ENCODE measurements at regions not wholly inside any gene's neighbourhood (a gene's known extent, or its start where the extent isn't known, plus 50 kb on each side); places are given as distances from the start of the nearest gene placed in this dataset.

DNA sequence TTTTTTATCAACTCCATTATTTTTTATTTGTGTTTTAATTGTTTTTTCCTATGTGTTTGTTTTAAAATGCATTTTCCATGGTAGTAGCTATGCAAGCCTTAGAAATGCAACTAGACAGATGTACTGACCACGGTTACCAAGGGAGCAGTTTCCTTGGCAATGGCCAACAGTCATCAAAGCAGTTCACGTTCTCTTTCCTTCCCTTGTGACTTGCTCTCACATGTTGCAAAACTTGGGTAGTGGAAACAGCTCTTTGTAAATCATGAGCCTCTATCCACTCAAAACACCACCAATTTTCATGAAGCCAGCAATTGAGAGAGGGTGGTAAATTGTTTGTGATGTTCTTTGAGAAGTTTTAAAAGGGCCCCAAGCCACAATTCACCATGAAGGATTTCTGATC lies 499.4 kb upstream of the MDFIC2 start:
- DNase-seq (ENCODE audit: insufficient read length), result no peak
- FAIRE-seq, result no peak
- TF ChIP-seq TAF1 (IDR thresholded peaks at IDR 0.05; ENCODE audit: borderline replicate concordance, low read depth, low read length), result no peak
- no peak for TF ChIP-seq POLR2AphosphoS5 (IDR thresholded peaks at IDR 0.05; ENCODE audit: low read depth, low read length)

DNA sequence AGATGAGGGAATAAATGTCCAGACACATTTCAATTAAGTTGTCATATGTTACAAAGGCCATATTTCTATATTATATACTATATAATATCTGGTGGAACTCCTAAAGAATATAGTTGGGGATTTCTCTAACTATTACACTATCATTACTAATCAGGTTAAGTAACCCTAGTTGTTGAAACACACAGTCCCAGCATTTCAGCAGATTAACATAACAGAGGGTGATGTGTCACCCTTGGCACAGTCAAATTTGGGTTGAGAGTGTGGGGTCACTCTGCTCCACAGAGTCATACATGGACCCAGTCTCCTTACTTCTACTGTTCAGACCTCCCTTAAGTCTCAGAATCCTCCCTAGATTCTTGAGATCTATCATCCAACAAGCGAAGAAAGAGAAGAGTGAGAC lies 496.4 kb upstream of the MDFIC2 start:
- TF ChIP-seq TAF1 (IDR thresholded peaks at IDR 0.05; ENCODE audit: borderline replicate concordance, low read depth, low read length), result no peak
- TF ChIP-seq POLR2A (IDR thresholded peaks at IDR 0.05; ENCODE audit: low read depth, low read length), result no peak
- TF ChIP-seq POLR2AphosphoS5 (IDR thresholded peaks at IDR 0.05; ENCODE audit: low read depth, low read length), result no peak
- DNase-seq (ENCODE audit: insufficient read length) (no peak), FAIRE-seq (no peak)

GRCh38 chr3:70806556-70806955 lies 494.1 kb upstream of the MDFIC2 start:
- FAIRE-seq (no peak), DNase-seq (ENCODE audit: insufficient read length) (no peak)

DNA sequence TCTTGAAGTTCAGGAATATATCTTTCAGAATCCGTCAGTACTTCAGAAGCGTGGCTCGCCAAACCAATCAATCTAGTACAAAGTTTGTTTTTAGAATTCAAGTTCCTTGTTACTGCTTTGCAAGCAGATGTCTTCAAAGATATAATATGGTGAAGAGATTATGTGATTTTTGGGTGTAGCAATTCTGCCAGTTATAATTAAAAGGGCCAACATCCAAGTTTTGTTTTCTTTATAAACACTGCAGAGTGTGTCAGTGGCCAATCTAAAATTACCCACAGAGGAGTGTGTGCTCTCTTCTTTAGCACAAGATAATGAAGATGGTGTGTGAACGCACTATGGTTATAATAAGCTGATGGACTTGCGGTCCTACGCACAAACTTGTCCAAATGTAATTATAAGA lies 493.6 kb upstream of the MDFIC2 start:
- no peak for DNase-seq (ENCODE audit: insufficient read length)
- FAIRE-seq, result no peak
- TF ChIP-seq TAF1 (IDR thresholded peaks at IDR 0.05; ENCODE audit: borderline replicate concordance, low read depth, low read length), result no peak
- no peak for TF ChIP-seq POLR2A (IDR thresholded peaks at IDR 0.05; ENCODE audit: low read depth, low read length)
- TF ChIP-seq POLR2AphosphoS5 (IDR thresholded peaks at IDR 0.05; ENCODE audit: low read depth, low read length), result no peak

More at GRCh38 chr3:70806556-70806955, 494.1 kb upstream of the MDFIC2 start:
- TF ChIP-seq TAF1 (IDR thresholded peaks at IDR 0.05; ENCODE audit: borderline replicate concordance, low read depth, low read length) (no peak), POLR2A (IDR thresholded peaks at IDR 0.05; ENCODE audit: low read depth, low read length) (no peak), POLR2AphosphoS5 (IDR thresholded peaks at IDR 0.05; ENCODE audit: low read depth, low read length) (no peak)

DNA sequence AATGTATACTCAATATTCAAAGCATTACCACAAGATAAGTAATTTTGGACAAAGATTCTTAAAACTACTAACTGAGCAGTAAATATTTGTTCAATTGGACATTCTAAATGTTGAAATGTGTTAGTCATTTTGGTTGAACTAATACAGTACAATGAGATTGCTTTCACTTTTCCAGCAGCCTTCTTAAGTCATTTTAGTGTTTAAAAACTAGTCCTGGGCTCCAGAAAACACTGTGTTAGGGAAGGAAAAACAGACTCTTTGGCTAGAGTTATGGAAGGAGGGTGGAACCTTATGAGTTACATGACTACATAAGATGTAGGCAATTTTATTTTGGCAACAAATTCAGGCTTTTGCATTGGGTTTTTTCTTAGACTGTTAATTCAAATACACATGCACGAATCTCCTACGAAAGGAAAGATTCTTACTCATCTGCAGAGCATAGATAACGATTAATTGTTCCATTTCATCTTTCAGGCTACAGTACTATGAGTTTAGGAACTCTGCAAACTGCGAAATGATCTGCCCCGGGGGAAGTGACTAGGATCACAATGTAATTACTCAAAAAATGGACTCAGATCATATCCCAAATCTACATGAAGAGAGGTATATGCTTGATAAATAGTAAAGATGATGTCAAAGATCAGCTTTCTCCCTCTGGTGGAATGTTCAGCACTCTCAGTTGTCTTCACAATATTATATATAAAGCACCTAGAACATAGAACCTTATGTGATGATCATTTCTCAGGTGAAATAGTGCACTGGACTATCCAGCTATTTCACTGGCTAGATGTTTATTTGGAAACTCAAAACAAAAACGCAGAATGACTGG lies 492.8 kb upstream of the MDFIC2 start:
- TF ChIP-seq TAF1 (IDR thresholded peaks at IDR 0.05; ENCODE audit: borderline replicate concordance, low read depth, low read length), result no peak
- DNase-seq (ENCODE audit: insufficient read length) (no peak), FAIRE-seq (no peak)

- TF ChIP-seq POLR2AphosphoS5 (IDR thresholded peaks at IDR 0.05; ENCODE audit: low read depth, low read length), result no peak
- TF ChIP-seq TAF1 (IDR thresholded peaks at IDR 0.05; ENCODE audit: borderline replicate concordance, low read depth, low read length), result no peak
- TF ChIP-seq POLR2A (IDR thresholded peaks at IDR 0.05; ENCODE audit: low read depth, low read length), result no peak
- DNase-seq (ENCODE audit: insufficient read length) (no peak), FAIRE-seq (no peak)
Observed at GRCh38 chr3:70803891-70804290, 491.5 kb upstream of the MDFIC2 start.

DNA sequence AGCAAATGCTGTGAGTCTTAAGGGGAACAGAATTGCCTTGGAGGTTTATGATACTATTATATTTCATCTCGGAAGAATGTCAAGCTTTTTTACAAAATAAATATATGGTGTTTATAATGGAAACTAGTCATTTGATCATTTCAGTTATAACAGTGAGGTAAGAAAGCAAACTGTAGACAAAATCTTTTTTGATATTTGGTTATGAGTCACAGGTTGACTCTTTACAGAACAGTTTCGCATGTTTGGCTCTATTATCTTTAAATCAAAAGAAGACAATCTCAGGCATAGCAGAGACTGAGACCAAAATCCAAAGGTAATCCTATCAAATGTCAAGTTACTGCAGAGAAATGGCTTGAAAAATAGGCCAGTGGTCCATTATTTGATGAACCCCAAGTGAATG lies 490.9 kb upstream of the MDFIC2 start:
- DNase-seq (ENCODE audit: insufficient read length), result no peak

DNA sequence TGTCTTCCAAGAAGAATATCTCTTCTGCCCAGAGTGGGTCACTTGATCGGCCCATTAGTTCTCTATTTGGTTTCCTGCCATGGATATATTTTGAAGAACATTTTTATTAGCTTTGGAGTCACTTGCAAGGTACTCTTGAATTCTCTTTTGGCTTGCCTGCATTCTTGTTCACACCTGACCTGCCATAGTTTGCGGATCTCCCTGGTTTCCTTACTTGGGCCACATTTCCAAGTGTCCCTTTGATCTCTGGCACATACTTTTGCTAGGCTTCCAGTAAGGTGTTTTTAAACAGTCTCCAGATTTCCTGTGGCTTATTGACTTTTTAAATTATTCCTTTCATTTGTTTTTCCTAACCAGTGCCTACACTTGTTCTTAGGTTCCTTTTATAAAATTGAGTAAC lies 488.5 kb upstream of the MDFIC2 start:
- FAIRE-seq (no peak), DNase-seq (ENCODE audit: insufficient read length) (no peak)
- TF ChIP-seq POLR2A (IDR thresholded peaks at IDR 0.05; ENCODE audit: low read depth, low read length) (no peak), POLR2AphosphoS5 (IDR thresholded peaks at IDR 0.05; ENCODE audit: low read depth, low read length) (no peak), TAF1 (IDR thresholded peaks at IDR 0.05; ENCODE audit: borderline replicate concordance, low read depth, low read length) (no peak)

More for the DNA sequence above, 490.9 kb upstream of the MDFIC2 start:
- TF ChIP-seq TAF1 (IDR thresholded peaks at IDR 0.05; ENCODE audit: borderline replicate concordance, low read depth, low read length) (no peak), POLR2A (IDR thresholded peaks at IDR 0.05; ENCODE audit: low read depth, low read length) (no peak), POLR2AphosphoS5 (IDR thresholded peaks at IDR 0.05; ENCODE audit: low read depth, low read length) (no peak)
- FAIRE-seq, result no peak

GRCh38 chr3:70789878-70790277 lies 477.4 kb upstream of the MDFIC2 start:
- TF ChIP-seq POLR2A (IDR thresholded peaks at IDR 0.05; ENCODE audit: low read depth, low read length) (no peak), POLR2AphosphoS5 (IDR thresholded peaks at IDR 0.05; ENCODE audit: low read depth, low read length) (no peak), TAF1 (IDR thresholded peaks at IDR 0.05; ENCODE audit: borderline replicate concordance, low read depth, low read length) (no peak)
- no peak for FAIRE-seq
- no peak for DNase-seq (ENCODE audit: insufficient read length)

DNA sequence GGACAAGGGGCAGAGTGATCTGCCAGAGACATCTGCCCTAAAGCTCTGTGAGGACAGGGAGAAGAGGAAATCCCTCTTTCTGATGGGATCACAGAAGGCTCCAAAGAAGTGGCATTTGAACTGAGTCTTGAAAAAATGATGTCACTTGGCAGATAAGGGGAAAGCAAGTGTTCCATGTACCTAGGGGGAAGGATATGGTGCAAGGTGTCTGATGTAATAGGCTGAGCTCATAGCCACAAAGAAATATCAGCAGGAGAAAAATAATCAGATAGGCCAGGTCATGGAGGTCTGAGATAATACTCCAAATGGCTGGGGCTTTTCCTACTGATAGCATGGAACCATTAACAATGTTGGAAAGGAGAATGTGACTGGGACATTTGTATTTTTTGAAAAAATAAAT lies 468.4 kb upstream of the MDFIC2 start:
- FAIRE-seq, result no peak
- TF ChIP-seq TAF1 (IDR thresholded peaks at IDR 0.05; ENCODE audit: borderline replicate concordance, low read depth, low read length) (no peak), POLR2AphosphoS5 (IDR thresholded peaks at IDR 0.05; ENCODE audit: low read depth, low read length) (no peak), POLR2A (IDR thresholded peaks at IDR 0.05; ENCODE audit: low read depth, low read length) (no peak)
- no peak for DNase-seq (ENCODE audit: insufficient read length)

- TF ChIP-seq TAF1 (IDR thresholded peaks at IDR 0.05; ENCODE audit: borderline replicate concordance, low read depth, low read length), result no peak
- TF ChIP-seq POLR2A (IDR thresholded peaks at IDR 0.05; ENCODE audit: low read depth, low read length), result no peak
- TF ChIP-seq POLR2AphosphoS5 (IDR thresholded peaks at IDR 0.05; ENCODE audit: low read depth, low read length), result no peak
- DNase-seq (ENCODE audit: insufficient read length) (no peak), FAIRE-seq (no peak)
Observed at GRCh38 chr3:70779296-70779695, 466.9 kb upstream of the MDFIC2 start.

DNA sequence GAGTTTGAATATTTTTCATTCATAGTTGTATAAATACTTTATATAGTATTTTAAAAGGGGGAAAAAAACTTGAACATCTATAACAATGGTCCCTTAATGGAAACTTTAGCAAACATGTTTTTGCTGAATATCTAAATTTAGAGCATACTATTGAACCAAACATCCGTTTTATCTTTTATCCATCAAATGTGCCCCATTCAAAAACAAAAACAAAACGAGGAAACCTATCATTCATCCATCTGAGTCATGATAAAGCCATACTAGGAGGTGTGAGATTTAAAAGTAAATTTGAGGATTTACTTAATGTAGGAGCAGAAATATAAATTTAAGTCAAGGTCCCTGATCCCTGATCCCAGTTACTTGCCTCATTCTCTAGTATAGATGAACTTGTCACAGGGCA lies 463.6 kb upstream of the MDFIC2 start:
- DNase-seq (ENCODE audit: insufficient read length) (no peak), FAIRE-seq (no peak)
- TF ChIP-seq POLR2A (IDR thresholded peaks at IDR 0.05; ENCODE audit: low read depth, low read length) (no peak), TAF1 (IDR thresholded peaks at IDR 0.05; ENCODE audit: borderline replicate concordance, low read depth, low read length) (no peak), POLR2AphosphoS5 (IDR thresholded peaks at IDR 0.05; ENCODE audit: low read depth, low read length) (no peak)
